ENCODE measurements at regions not wholly inside any gene's neighbourhood (a gene's known extent, or its start where the extent isn't known, plus 50 kb on each side); places are given as distances from the start of the nearest gene placed in this dataset.

DNA sequence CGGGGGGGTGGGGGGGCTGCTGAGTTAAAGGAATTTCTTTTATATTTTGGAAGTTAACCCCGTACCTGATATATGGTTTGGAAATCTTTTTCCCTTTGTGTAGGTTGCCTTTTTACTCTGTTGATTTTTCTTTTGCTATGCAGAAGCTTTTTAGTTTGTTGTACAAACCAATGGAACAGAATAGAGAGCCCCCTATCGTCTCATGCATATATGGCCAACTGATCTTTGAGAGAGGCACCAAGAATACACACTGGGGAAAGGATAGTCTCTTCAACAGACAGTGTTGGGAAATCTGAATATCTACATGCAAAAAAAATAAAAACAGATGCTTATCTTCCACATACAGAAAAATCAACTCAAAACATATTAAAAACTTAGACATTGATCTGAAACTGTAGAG, 647.8 kb upstream of the KLHL29 start:
- peak; percentile 20 for DNase-seq (ENCODE audit: low spot score)

DNA sequence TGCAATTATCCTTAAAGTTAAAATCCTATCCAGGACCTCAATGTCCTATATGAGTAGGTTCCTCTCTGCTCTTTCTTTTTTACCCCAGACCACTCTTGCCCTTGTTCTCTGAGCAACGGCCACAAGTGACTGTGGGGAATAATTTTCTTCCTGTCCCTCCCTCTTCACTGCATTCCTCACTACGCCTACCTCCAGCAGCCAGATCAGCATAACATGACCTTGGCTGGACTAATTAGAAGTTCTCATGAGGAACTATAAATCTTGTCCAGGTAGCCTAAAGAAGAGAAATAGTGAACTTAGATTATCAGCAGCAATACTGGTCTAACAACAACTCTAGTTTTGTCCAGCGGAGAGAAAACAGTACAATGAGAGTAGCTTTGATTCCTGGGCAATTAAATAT, 643.8 kb upstream of the KLHL29 start:
- DNase-seq (ENCODE audit: low spot score), result no peak

DNA sequence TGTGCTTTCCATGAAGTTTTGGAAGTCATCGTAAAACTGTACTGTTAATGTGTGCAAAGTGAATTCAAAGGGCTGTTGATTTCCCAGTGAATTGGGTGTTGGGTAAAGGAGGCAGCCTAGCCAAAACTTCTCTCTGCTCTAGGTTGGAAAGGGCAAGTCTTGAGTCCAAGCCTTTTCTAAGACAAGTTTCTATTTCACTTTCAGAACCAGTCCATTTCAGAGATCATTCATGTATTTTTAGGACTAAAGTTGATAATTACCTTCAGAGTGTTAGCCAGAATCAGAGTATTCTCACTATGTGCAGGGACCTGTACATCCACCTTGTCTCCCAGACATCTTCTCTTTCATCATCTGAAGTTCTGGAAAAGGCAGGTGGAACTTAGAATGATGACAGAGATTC, 636.1 kb upstream of the KLHL29 start:
- DNase-seq (ENCODE audit: low spot score), result no peak

DNA sequence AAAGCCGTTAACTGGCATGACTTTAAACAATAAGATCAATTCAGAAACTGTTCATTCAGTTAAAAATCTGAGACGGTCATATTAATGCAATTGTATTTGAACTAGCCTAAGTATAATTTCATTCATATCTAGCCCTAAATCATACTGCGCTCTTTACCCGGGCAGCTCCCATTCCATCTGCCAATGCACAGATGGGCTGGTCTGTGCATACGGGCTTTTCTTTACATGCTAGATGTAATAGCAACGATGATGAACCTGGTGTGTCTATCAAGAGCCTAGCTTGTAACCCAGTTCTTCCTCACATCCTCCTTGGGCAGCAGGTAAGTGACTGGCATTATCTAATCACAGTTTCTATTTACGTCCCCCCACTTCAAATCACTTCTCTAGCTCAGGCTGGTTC, 631.5 kb upstream of the KLHL29 start:
- DNase-seq (ENCODE audit: low spot score), result no peak

DNA sequence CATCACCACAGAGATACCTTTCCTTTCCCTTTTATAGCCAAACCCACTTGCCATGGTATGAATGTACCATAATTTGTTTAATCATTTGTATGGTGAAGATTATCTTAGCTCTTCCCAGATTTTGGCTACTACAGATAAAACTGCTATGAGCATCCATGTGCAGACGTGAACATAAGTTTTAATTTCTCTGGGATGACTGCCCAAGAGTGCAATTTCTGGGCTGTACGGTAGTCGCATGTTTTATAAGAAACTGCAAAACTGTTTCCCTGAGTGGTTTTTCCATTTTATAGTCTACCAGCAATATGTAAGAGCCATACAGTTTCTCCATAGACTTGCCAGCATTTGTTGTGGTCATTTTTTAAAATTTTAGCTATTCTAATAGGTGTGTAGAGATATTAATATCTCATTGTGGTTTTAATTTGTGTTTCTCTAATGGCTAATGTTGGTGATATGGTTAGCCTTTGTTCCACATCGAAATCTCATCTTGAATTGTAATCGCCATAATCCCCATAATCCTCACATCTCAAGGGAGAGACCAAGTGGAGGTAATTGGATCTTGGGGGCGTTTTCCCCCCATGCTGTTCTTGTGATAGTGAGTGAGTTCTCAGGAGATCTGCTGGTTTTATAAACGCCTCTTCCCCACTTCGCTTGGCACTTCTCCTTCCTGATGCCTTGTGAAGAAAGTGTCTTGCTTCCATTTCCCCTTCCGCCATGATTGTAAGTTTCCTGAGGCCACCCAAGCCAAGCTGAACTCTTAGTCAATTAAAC, 628.5 kb upstream of the KLHL29 start:
- no peak for DNase-seq (ENCODE audit: low spot score)

DNA sequence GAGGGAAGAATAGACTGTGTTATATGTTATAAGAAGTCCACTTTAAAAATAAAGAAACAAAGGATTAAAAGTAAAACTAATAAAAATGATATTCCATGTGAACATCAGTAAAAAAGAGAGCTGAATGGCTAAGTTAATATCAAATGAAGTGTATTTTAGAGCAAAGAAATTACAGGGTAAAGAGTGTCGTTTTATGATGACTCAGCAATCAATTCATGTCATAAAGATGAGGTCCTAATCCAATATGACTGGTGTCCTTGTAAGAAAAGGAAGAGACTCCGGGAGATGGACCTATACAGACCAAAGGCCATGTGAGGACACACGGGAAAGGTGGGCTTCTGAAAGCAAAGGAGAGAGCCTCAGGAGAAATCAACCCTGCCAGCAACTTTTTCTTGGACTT, 615.5 kb upstream of the KLHL29 start:
- no peak for DNase-seq (ENCODE audit: low spot score)

DNA sequence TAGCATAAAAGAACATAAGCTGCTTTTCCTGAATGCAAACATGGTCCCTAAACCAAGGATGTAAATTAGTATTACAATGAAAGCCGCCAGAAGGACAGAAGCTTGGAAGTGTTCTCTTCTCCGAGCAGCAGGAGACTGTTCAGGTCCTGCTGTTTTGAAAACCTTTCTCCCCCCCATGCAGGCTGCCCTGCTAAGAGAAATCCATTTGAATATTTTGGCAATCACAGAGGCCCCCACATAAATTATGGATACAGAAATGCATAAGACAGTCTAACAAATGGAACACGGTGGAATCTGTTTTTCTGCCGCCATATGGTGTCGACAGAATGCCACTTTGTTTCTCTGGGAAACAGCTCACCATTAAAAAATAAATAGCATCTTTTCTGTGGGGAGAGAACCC, 600.4 kb upstream of the KLHL29 start:
- DNase-seq (ENCODE audit: low spot score), result no peak

DNA sequence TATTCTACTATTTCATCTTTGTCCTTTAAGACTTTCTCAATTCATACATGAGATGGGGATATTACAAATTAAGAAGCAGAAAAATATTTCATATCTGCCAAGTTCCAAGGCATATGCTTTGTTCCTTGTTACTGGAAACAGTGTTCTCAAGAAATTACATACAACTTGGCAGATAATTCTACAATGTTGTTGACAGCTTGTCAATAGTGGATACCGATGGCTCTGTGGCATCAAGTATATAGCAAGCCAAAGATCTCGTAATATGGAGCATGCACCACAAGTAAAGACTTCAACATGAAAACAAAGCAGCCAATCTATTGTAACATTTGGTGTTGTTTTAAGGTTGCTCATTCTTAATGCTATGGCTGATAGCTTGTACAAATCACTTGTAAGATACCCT, 598.2 kb upstream of the KLHL29 start:
- no peak for DNase-seq (ENCODE audit: low spot score)

DNA sequence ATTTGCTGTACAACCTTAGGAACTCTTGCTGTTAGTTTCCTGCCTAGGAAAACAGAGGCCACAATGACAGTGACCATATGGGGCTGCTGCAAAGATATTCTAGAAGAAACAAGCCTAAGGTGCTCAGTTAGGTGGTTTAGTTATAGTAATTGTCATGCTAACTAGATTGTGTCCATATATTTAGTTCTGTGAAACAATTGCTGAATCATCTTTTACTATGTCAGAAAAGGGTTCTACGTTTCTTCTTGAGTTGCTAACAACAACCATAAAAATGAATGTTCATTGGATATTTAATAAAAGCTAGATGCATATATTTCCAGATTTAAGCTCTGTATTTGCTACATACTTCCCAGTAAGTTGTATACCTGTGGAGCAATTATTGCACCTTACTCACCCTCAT, 597.2 kb upstream of the KLHL29 start:
- DNase-seq (ENCODE audit: low spot score), result no peak

DNA sequence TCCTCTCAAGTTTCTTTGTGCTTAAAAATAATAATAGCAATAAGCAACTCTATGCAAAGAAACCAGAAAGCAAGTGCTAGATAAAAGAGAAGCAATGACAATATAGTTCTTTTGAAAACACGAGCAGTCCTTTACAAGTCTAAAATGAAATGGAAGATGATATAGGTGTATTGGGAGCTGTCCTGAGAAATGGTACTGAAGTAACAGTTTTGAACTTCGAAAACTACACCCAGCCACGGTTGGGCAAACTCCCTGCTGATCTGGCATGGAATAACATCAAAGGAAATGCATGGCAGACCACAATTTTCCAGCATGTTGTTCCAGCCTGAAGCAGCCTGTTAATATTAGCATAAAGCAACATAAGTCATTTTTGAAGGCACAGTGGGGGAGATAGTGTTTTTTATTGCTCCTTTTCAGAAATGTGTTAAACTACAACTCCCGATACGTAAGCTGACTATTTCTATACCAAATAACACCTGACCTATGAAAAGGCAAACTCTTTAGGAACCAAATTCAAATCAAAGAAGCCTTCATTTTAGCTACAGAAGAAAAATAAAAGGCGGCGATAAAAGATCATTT, 596.1 kb upstream of the KLHL29 start:
- DNase-seq (ENCODE audit: low spot score), result no peak

DNA sequence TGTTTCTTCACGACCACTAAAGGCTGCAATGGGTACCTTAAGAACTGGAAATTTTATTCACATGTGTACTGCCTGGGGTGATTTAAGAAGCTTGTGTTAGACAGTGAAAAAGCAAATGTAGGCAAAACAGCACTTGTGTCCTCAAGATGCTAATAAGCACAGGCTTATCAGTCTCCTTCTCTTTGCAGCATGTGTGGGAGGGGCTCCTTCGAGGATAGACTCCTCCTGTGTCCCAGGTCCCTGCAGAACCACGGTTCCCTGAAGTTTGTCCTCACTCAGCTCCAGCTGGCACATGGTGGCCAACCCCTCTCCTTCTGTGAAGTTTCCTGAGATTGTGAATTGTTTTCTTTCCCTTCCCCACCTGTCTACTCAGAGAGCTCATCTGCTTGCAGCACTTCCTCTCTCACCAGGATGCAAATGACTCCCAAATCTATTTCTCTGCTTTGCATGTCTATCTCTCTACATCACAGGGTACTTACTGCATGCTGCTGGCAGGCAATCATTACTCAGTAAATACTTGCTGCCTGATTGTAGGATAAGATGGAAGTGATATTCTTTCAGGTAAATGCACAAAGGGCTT, 589.6 kb upstream of the KLHL29 start:
- DNase-seq (ENCODE audit: low spot score), result no peak

DNA sequence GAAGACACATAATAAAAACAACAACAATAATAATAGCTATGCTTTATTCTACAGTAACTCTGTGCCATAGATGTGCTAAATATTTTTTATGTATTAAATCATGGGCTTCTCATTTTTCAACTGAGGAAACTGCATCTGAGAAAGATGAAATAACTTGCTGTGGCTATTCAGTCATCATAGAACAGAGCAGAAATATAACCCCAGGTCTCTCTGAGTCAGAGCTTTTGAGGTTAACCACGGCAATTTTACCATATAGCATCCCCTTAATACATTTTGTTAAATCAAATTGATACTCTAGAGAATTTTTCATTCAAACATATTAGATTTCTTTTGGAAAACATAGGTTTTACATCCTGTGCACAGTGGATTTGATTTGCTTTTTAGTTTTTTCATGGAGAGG, 586.6 kb upstream of the KLHL29 start:
- DNase-seq (ENCODE audit: low spot score), result no peak

DNA sequence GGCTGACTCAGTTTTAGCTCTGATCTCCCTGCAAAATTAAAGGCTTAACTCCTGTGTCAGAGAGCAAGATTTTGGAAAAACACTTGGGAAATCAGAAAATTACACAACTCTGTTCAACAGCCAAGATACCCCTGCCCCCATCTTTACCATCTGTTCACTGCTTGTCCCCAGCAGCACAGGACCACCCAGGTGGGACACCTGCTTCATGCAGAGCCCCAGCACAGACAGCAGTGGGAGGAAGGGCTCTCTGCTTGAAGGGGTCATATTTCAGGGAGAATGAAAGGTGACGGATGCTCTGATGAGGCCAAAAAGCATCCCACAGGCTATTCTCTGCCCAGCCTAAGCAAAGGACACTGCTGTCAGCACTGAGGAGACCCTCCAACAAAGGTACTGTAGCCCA, 584.6 kb upstream of the KLHL29 start:
- DNase-seq (ENCODE audit: low spot score), result no peak

DNA sequence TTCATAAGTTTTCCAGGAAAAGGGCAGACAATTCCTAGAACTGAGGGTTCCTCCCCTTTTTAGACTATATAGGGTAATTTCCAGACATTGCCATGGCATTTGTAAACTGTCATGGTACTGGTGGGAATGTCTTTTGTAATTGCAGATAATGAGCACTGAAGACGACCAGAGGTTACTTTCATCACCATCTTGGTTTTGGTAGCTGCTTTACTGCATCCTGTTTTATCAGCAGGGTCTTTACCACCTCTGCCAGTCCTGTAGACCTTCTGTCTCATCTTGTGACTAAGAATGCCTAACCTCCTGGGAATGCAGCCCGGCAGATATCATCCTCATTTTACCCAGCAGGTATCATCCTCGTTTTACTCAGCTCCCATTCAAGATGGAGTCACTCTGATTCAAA, 583.9 kb upstream of the KLHL29 start:
- DNase-seq (ENCODE audit: low spot score), result no peak

DNA sequence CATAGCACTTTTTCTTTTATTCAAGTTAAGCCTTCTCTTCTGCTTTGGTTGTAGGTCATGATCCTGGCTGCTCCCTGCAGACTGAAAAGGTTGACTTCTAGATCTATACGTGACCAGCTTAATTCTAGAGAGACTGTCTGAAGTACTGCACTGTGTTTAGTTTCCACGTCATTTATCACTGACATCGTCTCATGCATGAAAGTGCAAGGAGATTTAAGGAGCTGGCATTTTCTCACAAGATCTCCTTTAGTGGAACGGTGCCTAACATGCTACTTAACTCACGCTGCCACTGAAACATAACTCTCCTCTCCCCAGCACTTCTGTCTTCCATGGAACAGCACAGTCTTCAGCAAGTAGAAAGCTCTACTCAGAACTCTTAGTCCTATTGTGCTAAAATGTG, 583.0 kb upstream of the KLHL29 start:
- no peak for DNase-seq (ENCODE audit: low spot score)

DNA sequence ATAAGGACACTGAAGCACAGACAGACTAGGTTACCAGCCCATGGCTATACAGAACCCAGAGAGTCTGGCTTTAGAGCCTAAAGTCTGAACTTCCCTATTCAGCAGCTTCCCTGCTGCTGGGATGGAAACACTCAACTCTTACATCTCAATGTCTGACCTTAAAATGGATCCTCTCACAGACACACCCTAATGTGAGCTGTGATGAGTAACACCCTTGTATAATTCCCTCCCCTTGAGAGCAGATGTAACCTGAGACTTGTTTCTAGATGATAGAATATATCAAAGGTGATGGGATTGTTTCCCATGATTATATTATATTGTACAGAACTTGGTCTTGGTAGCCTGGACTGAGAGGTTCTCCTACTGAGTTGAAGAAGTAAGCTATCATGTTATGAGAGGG, 577.1 kb upstream of the KLHL29 start:
- no peak for DNase-seq (ENCODE audit: low spot score)

DNA sequence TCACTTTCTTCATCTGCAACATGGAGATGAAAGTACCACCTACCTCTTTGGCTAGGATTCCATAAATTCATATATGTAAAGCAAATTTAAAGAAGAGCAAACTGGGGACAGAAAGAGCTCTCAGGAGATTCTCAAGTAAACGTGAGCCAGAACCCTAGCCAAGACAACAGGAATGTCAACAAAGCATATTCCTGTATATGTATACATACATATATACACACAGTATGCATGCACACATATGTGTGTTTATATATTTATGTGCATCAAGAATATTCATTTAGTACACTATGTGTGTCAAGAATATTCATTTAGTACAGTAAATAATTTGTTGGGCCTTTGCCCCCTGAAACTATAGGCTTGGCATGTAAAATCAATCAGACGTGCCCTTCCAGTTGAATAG, 574.4 kb upstream of the KLHL29 start:
- no peak for DNase-seq (ENCODE audit: low spot score)

DNA sequence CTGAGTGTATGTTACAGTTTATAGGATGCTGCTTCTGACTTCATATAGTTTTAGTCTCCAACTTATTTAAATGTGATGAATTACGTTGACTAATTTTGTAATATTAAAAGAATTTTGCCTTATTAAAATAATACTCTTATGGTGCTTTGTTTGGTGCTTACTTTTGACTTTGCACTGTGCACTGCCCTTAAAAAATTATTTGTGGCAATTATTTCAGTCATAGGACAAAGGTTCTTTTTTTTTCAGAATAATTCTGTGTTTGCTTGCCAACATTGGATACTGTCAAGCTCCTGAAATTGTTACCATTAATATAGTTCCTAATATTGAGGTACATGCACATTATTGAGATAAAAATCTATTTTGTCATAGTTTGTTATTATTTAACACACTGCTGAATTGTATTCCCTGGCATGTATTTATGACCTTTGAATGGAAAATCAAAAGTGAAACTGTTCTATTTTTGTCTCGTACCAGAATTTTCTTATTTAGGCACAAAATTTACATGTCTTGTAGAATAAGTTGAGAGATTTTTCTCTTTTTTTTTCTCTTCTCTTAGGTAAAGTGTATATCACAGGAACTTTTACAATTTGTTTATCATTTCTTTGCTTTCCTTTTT, 572.8 kb upstream of the KLHL29 start:
- no peak for DNase-seq (ENCODE audit: low spot score)

DNA sequence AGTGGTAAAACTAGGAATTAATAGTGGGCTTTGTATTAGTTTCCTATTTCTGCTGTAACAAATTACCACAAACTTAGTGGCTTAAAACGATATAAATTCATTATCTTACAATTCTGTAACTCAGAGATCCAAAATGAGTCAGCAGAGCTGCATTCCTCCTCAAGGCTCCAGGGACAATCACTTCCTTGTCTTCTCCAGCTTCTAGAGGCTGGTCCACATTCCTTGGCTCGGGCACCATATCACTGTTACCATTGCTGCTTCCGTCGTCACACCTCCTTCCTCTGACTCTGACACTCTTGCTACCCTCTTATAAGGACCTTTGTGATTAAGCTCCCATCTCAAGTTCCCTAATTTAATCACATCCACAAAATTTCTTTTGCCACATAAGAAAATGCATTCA, 567.8 kb upstream of the KLHL29 start:
- no peak for DNase-seq (ENCODE audit: low spot score)

DNA sequence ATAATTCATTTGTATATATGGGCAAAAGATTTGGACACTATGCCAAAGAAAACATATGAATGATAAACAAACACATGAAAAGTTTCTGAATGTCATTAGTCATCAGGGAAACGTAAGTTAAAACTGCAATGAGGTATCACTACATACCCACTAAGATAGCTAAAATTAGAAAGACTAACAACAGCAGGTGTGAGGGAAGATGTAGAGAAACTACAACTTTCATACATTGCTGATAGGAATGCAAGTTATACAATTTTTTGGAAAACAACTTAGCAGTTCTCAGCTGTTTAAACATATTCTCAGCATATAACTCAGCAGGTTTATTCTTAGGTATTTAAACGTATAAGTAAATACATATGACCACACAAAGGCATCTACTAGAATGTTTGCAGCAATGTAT, 563.5 kb upstream of the KLHL29 start:
- DNase-seq (ENCODE audit: low spot score), result no peak

DNA sequence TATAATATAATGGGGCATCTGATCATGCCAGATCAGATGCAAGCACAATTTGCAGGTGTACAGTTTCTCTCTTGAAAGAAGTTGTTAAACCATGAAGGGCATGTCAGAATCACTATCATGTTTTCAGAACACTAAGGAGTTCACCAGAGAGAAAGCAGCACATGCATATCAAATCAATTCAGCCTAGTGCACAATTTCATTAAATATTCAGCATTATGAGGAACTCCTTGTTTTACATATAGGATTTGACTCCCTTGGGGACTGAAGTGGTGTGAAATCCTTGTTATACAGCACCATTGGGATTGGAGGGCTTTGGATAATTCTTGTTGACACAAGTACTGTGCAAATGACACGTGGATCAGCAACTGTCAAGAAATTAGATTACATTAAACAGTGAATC, 562.1 kb upstream of the KLHL29 start:
- DNase-seq (ENCODE audit: low spot score), result no peak

DNA sequence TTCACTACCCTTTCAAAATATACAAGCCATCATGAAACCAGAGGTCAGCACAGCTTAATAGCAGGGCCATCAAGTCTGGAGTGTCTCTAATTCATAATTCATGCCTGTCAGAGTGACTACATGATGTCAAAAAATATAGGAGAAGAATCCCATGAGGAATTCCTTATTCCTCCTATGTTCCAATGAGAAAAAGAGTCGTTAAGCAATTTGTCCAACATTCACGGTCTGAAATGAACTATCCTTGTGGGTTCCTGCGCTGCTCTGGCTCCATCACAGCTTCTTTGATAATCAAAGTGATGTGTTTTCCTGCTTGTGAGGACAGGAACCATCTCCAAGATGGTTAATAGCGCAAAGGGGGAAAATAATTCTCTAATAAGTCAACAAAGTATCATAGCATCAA, 560.4 kb upstream of the KLHL29 start:
- no peak for DNase-seq (ENCODE audit: low spot score)

DNA sequence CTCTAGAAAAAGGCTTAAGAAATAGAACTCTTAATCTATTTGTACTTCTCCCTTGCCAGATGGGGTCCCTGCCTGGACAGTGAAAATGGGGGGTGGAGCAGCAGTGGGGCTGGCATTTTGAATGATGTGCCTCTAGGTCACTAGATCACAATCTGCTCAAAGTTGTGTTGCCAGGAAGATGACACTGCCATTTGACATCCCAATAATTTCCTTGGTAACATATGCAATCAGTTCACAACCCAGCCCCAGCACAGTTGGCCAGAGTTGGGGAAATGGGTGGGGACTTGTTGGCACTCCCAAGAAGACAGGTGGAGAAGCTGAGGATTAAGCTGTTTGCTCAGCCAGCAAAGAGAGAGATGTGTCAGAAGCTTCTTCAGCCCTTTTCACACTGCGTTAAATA, 558.3 kb upstream of the KLHL29 start:
- DNase-seq (ENCODE audit: low spot score), result no peak

DNA sequence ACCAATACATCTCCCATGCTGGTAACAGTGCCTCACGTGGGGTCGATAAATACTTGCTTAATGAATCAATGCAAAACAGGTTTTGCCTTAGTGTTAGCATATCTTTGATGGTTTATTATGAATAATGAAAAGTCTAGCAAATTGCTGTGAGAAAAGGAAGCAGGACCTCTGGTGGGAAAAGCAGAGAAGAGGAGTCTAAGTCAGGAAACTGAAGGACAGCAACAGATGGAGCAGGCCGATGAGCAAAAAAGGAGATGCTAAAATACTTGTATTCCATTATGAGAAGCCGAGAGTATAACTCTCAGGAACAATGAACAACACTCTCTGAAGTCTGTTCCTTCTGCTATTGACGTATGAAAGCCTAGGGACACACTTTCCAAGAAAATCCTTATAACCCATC, 555.2 kb upstream of the KLHL29 start:
- DNase-seq (ENCODE audit: low spot score), result no peak
